ENCODE measurements at regions not wholly inside any gene's neighbourhood (a gene's known extent, or its start where the extent isn't known, plus 50 kb on each side); places are given as distances from the start of the nearest gene placed in this dataset.
"Not testable (repeated sequence)": the region's sequence is repeated elsewhere in the genome, so short reads cannot be mapped to it uniquely, and the experiment has no call there.

DNA sequence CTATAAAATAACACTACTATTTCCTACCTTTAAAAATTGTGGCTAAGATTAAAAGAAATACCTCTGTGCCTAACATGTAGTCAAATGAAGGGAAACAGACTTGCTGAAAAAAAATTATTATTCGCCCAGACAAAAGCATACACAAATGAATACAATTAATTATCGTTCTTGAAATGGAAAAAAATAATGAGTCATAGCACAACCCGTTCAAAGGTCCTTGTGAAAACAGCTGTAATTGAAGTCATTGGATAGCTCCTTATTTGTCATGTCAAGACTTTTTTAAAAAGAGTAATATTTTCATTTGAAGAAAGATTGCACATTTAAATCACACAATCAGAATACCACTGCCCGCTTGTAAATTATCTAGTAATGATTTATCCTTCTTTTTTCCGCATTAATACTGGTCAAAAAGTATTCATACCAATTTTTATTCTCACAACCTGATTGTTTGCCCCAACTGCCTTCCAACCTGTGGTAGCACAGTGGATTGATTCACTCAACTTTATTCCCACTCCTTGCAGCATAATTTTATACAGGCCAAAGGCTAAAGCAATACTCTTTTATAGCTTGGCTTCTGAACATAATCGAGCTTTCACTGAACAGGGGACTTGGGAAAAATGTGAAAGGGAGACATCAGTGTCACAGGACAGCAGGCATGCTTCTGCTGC lies 655.2 kb upstream of the MAP3K7 start:
- no peak for DNase-seq

- DNase-seq, result no peak
Observed at GRCh38 chr6:91240878-91241603, 654.2 kb upstream of the MAP3K7 start.

DNA sequence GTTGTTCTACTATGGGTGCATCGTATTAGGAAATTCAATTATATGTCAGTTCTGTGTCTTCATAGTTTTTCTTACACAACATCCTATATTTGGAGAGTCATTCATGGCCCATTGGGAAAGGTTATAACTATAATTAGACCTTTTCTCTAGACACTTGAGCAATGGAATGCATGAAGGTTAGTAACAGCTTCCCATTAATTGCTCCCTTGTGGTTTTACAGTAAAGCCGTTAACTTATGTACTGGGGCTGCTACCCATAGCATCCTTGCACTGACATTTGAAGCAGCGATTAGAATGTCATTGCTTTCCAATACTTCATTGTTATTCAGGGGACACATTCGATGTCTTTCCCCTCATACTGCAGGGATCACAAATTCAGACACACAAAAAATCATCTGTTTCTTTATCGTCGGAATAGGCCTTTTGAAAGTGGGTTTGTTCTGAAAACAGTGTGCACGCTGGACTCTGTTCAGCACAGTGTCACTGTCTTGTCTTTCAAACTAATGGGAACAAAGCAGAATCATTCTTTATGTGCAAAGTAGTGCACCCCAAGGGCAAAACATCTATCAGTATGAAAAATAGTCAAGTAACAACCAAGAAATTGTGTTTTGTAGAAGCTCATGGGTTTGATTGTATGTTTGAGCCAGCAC lies 634.3 kb upstream of the MAP3K7 start:
- DNase-seq, result no peak

DNA sequence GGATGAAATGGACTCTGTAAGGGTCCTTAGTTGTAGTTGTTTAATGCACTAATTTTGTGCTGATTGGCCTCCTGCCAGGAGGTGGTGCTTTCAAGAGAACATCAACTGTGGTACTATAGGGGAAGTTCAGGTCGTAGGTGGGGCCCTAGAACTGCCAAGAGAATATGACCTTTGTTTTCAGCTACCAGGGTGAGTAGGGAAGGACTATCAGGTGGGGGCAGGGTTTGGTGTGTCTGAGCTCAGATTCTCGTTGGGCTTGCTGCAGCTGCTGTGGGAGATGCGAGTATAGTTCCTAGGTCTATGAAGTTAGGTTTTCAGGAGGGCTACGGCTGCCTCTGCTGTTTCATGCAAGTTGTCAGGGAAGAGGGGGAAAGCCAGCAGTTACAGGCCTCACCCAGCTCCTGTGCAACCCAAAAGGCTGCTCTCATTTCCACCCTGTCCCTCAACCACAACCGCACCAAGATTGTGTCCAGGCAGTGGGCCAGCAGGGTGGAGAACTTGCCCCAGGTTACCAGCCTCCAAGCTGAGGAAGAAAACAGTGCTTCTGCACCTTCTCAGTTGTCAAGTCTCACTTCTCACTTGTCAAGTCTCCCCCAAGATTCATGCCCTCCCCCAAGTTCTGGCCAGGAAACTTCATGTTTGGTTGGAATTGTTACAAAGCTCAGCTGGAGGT lies 626.5 kb upstream of the MAP3K7 start:
- no peak for DNase-seq

DNA sequence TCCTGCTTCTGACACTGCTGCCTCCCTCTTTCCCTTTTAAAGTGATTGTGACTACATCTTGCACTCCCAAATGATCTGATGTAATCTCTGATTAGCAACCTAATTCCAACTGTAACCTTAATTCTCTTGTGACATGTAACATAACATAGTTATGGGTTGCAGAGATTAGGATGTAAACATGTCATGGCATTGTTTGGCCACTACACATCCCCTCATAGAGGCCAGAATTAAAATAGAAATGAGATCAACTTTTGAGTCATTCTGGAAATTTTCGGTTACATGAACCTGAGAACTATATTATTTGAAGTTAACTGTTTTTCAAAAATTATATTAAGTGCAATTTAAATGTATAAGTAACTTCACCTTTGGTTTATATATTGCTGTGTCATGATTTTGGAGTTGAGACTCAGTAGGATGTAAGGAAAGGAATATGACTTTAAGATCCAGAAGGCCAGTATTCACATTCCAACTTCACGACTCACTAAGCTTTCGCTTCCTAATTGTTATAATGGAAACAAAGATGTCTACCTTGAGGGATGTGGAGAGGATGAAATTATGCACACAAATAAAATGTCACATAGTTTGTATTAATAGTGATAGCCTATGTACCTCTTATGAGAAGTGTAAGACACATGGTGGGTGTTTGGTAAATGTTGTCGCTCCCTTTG lies 611.9 kb upstream of the MAP3K7 start:
- DNase-seq, result no peak

DNA sequence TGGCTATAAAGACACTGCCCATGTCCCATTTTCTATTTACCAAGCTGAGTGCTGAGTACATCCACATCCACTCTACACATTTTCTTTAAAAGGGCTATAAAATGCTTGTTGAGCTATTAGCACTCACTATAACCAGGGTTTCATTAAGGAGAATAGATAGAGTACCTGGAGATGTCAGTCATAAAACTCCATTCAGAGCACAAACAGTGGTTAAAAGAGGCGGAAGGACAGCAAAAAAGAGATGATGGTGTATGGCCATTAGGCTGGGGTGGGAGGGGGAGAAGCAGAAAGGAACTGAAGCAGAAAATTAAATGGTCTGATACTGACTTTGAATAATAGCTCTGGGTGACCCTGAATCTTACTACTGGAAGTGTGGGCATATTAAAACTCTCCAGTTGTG lies 609.9 kb upstream of the MAP3K7 start:
- DNase-seq, result no peak

- DNase-seq, result no peak
Observed at GRCh38 chr6:91193446-91193845, 606.6 kb upstream of the MAP3K7 start.

DNA sequence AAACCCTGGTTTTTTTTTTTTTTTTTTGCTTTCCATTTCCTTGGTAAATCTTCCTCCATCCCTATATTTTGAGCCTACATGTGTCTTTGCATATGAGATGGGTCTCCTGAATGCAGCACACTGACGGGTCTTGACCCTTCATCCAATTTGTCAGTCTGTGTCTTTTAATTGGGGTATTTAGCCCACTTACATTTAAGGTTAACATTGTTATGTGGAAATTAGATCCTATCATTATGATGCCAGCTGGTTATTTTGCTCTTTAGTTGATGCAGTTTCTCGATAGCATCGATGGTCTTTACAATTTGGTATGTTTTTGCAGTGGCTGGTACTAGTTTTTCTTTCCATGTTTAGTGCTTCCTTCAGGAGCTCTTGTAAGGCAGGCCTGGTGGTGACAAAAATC lies 603.2 kb upstream of the MAP3K7 start:
- not testable (repeated sequence) for DNase-seq

DNA sequence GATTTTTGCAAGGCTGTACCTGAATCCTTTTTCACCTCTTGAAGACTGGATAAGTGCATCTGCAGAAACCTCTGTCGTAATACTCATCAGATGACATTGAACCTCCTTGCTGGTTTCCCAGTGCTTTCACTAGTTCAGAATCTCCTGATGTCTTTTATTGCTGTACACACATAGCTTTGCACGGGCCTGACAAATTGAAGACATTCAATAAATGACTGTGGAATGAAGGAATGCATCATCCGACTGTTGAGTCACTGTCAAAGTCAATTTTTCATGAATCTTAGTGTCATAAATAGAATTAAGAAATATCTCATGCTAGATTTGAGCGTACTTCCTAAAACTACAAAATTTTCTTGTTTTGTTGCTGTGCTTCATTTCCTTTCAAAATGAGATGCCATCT lies 598.2 kb upstream of the MAP3K7 start:
- no peak for DNase-seq

GRCh38 chr6:91181416-91181815 lies 594.5 kb upstream of the MAP3K7 start:
- DNase-seq, result no peak

DNA sequence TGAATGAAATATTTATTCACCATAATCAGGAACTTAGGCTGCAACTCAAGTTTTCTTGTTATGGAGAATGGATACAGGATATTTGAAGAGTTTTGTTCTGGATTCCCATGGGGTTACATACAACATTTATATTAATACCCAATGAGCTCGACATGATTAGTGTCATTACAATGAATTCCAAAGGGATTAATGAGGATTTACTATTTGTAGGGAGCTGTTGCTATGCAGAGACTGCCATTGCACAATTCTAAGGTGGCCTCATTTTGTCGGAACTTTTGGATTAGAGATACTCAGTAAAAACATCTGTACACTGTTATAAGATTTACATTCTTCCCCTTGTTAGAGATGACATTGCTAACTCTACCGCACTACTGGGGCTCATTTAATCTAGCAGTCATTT lies 586.8 kb upstream of the MAP3K7 start:
- DNase-seq, result no peak

GRCh38 chr6:91173186-91173585 lies 586.3 kb upstream of the MAP3K7 start:
- no peak for DNase-seq

DNA sequence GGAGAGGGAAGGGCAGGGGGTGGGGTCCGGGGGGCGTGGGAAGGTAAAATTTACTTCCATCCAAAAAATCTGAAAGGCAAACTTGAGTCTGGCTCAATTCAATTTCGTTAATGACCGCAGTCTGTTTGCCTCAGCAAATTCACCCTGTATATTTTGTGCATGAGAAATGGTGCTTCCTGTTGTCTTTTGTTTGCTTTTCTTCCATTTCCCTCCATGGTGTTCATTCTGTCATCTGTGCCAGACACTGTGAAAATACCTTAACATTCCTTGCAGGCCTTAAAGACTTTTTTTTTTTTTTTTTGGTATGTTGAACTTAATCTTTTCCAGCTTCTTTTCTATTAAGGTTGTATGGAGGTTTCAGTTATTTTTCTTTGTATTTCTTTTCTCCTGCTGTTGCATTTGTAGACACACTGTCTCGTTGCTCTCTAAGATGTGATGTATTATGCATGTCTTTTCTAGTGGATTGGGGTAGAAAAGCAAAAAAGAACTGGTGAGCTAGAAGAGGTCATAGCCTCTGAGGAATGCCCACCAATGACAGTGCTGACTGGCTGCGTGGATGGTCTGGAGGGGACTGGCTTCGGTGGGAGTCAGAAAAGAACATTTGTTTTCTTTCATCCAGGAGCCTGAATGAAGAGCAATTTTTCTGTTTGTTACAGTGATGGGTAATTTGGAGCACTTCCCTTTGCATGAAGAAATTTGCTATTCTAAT lies 585.0 kb upstream of the MAP3K7 start:
- no peak for DNase-seq

- DNase-seq, result no peak
Observed at GRCh38 chr6:91167846-91168245, 581.0 kb upstream of the MAP3K7 start.

DNA sequence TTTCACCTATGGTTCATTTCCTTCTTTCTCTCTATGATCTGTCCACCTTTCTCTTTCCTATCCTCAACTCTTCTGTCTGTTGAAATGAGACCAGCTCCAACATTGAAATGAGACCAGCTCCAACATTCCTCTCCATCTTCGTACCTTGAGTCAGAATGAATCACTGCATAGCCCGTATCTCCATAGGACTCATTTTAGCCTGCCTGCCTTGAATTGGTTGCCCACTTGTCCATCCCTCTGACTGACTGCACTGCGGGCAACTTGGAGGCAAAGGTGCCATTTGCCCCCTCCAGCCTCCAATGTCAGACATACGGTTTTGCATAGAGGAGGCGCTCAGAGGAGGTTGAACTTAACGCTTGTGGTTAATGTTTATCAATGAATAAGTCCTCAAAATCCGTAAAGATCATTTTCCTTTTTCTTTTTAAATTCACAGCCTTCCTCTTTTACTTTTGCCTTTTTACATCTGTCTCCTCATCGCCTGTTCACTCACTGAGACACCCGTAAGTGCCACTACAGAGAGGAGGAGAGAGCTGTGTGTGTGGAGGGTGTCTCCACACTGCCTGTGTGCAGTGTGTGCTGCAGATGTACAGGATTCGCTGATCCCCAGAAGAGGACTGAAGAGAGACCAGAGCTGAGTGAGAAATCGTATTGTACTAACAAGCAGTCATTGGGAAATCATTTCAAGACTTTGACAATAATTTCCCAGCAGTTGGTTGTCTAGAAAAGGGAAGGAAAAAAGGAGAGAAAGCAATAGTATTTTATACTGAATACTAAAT lies 579.6 kb upstream of the MAP3K7 start:
- DNase-seq, result no peak

DNA sequence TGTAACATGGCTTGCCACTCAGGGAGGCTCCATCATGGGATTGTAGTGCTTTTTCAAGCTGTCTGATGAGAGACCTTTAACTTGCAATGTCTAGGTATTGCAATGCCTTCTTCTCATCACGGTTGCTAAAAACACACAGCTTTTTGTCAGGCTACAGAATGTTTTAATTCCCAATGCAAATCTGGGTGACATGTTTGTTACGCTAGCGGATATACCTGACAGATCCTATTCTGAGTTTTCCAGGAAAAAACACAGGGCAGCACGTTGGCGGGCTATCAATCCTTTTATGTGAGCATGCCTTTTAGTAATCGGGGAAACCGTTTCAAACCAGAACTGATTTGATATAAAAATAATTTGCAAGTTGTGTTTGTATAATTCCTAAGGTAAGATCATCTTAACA lies 577.2 kb upstream of the MAP3K7 start:
- no peak for DNase-seq

DNA sequence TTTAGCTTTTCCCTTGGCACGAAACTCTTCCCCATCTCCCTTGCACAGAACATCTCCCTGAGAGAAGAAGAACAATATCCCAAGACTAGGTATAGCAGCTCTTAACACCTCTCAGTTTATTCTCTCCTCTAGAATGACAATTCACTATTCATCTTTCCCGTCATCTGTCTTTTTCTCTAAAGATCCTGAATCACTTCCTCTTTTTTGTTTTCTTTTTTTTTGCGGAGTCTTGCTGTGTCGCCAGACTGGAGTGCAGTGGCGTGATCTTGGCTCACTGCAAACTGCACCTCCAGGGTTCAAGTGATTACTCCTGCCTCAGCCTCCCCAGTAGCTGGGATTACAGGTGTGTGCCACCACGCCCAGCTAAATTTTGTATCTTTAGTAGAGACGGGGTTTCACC lies 574.4 kb upstream of the MAP3K7 start:
- DNase-seq, result no peak

DNA sequence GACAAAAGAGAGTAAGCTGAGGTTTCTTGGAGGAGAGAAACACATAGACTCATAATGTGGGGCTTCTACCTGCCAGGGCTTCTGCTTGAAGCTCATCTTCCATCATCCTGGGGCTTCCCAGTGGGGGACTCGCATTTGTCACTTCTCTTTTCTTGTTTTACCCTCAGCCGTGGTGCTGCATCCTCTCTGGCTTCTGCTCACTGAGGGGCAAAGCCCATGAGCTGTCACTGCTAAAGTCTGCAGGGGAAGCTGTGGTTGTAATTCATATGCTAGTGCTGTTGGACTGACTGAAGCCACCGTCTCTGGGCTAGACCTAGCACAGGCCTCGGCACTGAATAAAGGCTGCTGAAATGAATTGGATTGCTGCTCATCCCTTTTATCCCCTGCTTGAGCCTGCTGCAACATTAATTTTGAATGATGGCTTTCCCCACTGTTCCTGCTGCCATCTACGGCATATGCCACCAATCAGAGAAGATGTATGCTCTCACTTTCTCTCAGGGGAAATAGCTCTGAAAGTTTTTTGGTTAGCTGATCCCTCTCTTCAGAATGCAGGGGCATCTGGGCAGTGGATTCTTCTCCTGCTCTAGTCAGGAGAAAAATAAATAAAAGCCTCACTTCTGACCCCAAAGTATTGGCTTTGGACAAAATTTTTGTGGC lies 568.4 kb upstream of the MAP3K7 start:
- DNase-seq, result no peak

- DNase-seq, result no peak
Observed at GRCh38 chr6:91152824-91153223, 566.0 kb upstream of the MAP3K7 start.

GRCh38 chr6:91149956-91150705 lies 563.3 kb upstream of the MAP3K7 start:
- no peak for DNase-seq

All from activated effector memory CD4-positive, alpha-beta T cell treated with anti-CD3 and anti-CD28 coated beads, Interleukin-2, amount 50 U/mL, for 16 hours (primary cell).